ENCODE measurements at regions not wholly inside any gene's neighbourhood (a gene's known extent, or its start where the extent isn't known, plus 50 kb on each side); places are given as distances from the start of the nearest gene placed in this dataset.
A peak's percentile ranks its signal among the peaks of the same experiment; 100 is the strongest.
"Not testable (repeated sequence)": the region's sequence is repeated elsewhere in the genome, so short reads cannot be mapped to it uniquely, and the experiment has no call there.

- H3K27ac ChIP-seq; H3K4me1 ChIP-seq; H3K9me3 ChIP-seq; intact Hi-C loops (cut with DNase I); H3K36me3 ChIP-seq; H3K27me3 ChIP-seq; DNase-seq: not testable (repeated sequence)
- peak overlapping the region; percentile 23 for H3K4me3 ChIP-seq
- peak; percentile 61 for ATAC-seq
Measured at GRCh38 chr15:22714358-22715132, 71.9 kb upstream of the NIPA1 start.

- peak; percentile 84 for ATAC-seq
- H3K27ac ChIP-seq; intact Hi-C loops (cut with DNase I); DNase-seq; H3K9me3 ChIP-seq; H3K4me1 ChIP-seq; H3K36me3 ChIP-seq; H3K27me3 ChIP-seq: not testable (repeated sequence)
- H3K4me3 ChIP-seq: peak overlapping the region; percentile 16
Measured at GRCh38 chr15:22715133-22715845, 71.2 kb upstream of the NIPA1 start.

GRCh38 chr15:22719980-22720379, 66.5 kb upstream of the NIPA1 start:
- H3K36me3 ChIP-seq; H3K27me3 ChIP-seq; H3K4me3 ChIP-seq; H3K9me3 ChIP-seq; intact Hi-C loops (cut with DNase I); ATAC-seq; DNase-seq; H3K27ac ChIP-seq; H3K4me1 ChIP-seq: not testable (repeated sequence)
- peak; percentile 36 for TF ChIP-seq CTCF (IDR thresholded peaks at IDR 0.05)

GRCh38 chr15:22726104-22726503, 60.3 kb upstream of the NIPA1 start:
- H3K36me3 ChIP-seq; DNase-seq; H3K4me1 ChIP-seq; H3K27me3 ChIP-seq; H3K27ac ChIP-seq; H3K9me3 ChIP-seq; intact Hi-C loops (cut with DNase I); H3K4me3 ChIP-seq: not testable (repeated sequence)
- peak; percentile 63 for ATAC-seq

GRCh38 chr15:22735067-22735466, 51.4 kb upstream of the NIPA1 start:
- DNase-seq; H3K9me3 ChIP-seq; H3K4me3 ChIP-seq; H3K4me1 ChIP-seq; H3K36me3 ChIP-seq; H3K27me3 ChIP-seq; H3K27ac ChIP-seq; ATAC-seq; intact Hi-C loops (cut with DNase I): not testable (repeated sequence)

- TF ChIP-seq CTCF (IDR thresholded peaks at IDR 0.05): no peak
- DNase-seq (no peak), ATAC-seq (no peak)
- intact Hi-C loops (cut with DNase I): no loop called here
- no peaks in the 10 kb centered on the region for H3K36me3 ChIP-seq
- no peaks in the 10 kb centered on the region for H3K4me1 ChIP-seq
- no peak overlapping the region for H3K27ac ChIP-seq
- H3K9me3 ChIP-seq: no peaks in the 10 kb centered on the region
- H3K27me3 ChIP-seq: no peaks in the 10 kb centered on the region
- H3K4me3 ChIP-seq: no peak overlapping the region
Measured at GRCh38 chr15:22735781-22736180, 50.7 kb upstream of the NIPA1 start.

GRCh38 chr15:22736200-22736599, 50.2 kb upstream of the NIPA1 start:
- ATAC-seq; H3K27ac ChIP-seq; H3K27me3 ChIP-seq; intact Hi-C loops (cut with DNase I); H3K36me3 ChIP-seq; H3K4me1 ChIP-seq; DNase-seq; H3K4me3 ChIP-seq; H3K9me3 ChIP-seq: not testable (repeated sequence)
